Stimulated activated CD8-positive, alpha-beta memory T cell treated with anti-CD3 and anti-CD28 coated beads, Interleukin-7, amount 100 ng/mL, for 48 hours (primary cell): ENCODE measurements at regions not wholly inside any gene's neighbourhood (a gene's known extent, or its start where the extent isn't known, plus 50 kb on each side); places are given as distances from the start of the nearest gene placed in this dataset.

Experiments
- DNase-seq, 2 donors: peaks; one replicate each; pipeline ENCODE4 v3.0.0-alpha.2; 2020; ENCODE audit warnings: low read depth in 1 of 2; ENCODE audit errors: extremely low read depth in 1 of 2

- DNase-seq: no peak
Measured at GRCh38 chr11:134754521-134755198, 342.6 kb upstream of the B3GAT1 start.

GRCh38 chr11:134753771-134754520, 341.9 kb upstream of the B3GAT1 start:
- no peak for DNase-seq

- DNase-seq: no peak
Measured at GRCh38 chr11:134752964-134753770, 341.1 kb upstream of the B3GAT1 start.

GRCh38 chr11:134752526-134752925, 340.5 kb upstream of the B3GAT1 start:
- no peak for DNase-seq

GRCh38 chr11:134751766-134752165, 339.7 kb upstream of the B3GAT1 start:
- DNase-seq: no peak

GRCh38 chr11:134751031-134751585, 339.1 kb upstream of the B3GAT1 start:
- no peak for DNase-seq

GRCh38 chr11:134750619-134751018, 338.6 kb upstream of the B3GAT1 start:
- DNase-seq: no peak

- DNase-seq: no peak
Measured at GRCh38 chr11:134749040-134749839, 337.2 kb upstream of the B3GAT1 start.

- DNase-seq: no peak
Measured at GRCh38 chr11:134746609-134747008, 334.6 kb upstream of the B3GAT1 start.

GRCh38 chr11:134745456-134745855, 333.4 kb upstream of the B3GAT1 start:
- DNase-seq: no peak

GRCh38 chr11:134743820-134744195, 331.8 kb upstream of the B3GAT1 start:
- no peak for DNase-seq

GRCh38 chr11:134742956-134743819, 331.1 kb upstream of the B3GAT1 start:
- DNase-seq: no peak

- DNase-seq: peak in 1 of 2 donors; percentile 2
Measured at GRCh38 chr11:134742224-134742612, 330.2 kb upstream of the B3GAT1 start.

- DNase-seq: no peak
Measured at GRCh38 chr11:134741453-134742223, 329.6 kb upstream of the B3GAT1 start.

GRCh38 chr11:134740590-134741261, 328.7 kb upstream of the B3GAT1 start:
- no peak for DNase-seq

- DNase-seq: no peak
Measured at GRCh38 chr11:134739136-134739535, 327.1 kb upstream of the B3GAT1 start.

- no peak for DNase-seq
Measured at GRCh38 chr11:134738581-134738980, 326.5 kb upstream of the B3GAT1 start.
